K562 (cell line): ENCODE measurements at regions not wholly inside any gene's neighbourhood (a gene's known extent, or its start where the extent isn't known, plus 50 kb on each side); places are given as distances from the start of the nearest gene placed in this dataset.

Source experiments
- ATAC-seq: fragments of 200-7000 bp; cut with Tn5 transposase; 3 replicates; pipeline ENCODE4 v1.9.1; 2020; ENCODE audit warnings: moderate library complexity
- BruUV-seq: library from RNA; stranded (reverse); fragments of 400-500 nt; replicated peaks from 2 replicates; lab custom pipeline; 2021; lab: Mats Ljungman, UMichigan
- CTCF ChIA-PET: fragments of 300-600 bp; formaldehyde crosslinking; extraction: SDS; loops from one replicate; lab custom pipeline; 2021; ENCODE audit warnings: low intra/inter-chr PET ratio; lab: Yijun Ruan, JAX
- POLR2A ChIA-PET: fragments of 300-600, 350-650 bp; sonication (Branson Sonifier 250); formaldehyde crosslinking; extraction: SDS; loops from one replicate; lab custom pipeline; 2021; ENCODE audit warnings: antibody characterized with exemption, inconsistent platforms; lab: Yijun Ruan, JAX
- DNase-seq, 4 experiments: peaks; one replicate each; pipeline versions ENCODE4 v3.0.0 to v3.0.0-alpha.2; 2011 to 2018; ENCODE audit warnings: low spot score in 3 of 4, mixed read lengths in 3 of 4; ENCODE audit errors: extremely low read depth in 1 of 4
- FAIRE-seq: peaks from 2 replicates; lab custom pipeline; 2011; peaks lifted over from hg19 to GRCh38; lab: Jason Lieb, UNC
- H2AFZ ChIP-seq: 2 replicates; pipeline ENCODE4 v1.6.0; 2011; ENCODE audit warnings: low read depth, low read length, control low read depth, inconsistent platforms
- H3K27ac ChIP-seq: fragments of 200-600 bp; 3 replicates; pipeline ENCODE4 v1.8.0; 2011; ENCODE audit warnings: low read depth, mild to moderate bottlenecking, control low read depth, inconsistent platforms, low read length, moderate library complexity, mixed read lengths; ENCODE audit errors: extremely low read depth
- H3K27me3 ChIP-seq, 2 experiments: fragments of 300-600 bp in 1 of 2; 2 replicates in 1 of 2; 3 replicates in 1 of 2; pipeline versions ENCODE4 v1.6.0 to v1.8.0; 2011; ENCODE audit warnings: inconsistent platforms in 2 of 2, low read length in 2 of 2, mild to moderate bottlenecking in 1 of 2, mixed read lengths in 1 of 2, moderate library complexity in 1 of 2; ENCODE audit not compliant: control insufficient read depth in 2 of 2, insufficient read depth in 2 of 2
- H3K36me3 ChIP-seq: fragments of 300-600 bp; 3 replicates; pipeline ENCODE4 v1.8.0; 2011; ENCODE audit warnings: mild to moderate bottlenecking, low read length, inconsistent platforms; ENCODE audit not compliant: control insufficient read depth, insufficient read depth
- H3K4me1 ChIP-seq, 2 experiments: fragments of 200-600 bp in 1 of 2; replicated peaks in 1 of 2; 2 replicates in 1 of 2; 3 replicates in 1 of 2; pipeline versions ENCODE4 v1.5.1 to v1.8.0; 2011; ENCODE audit warnings: inconsistent platforms in 2 of 2, low read length in 2 of 2, mild to moderate bottlenecking in 1 of 2, mixed read lengths in 1 of 2, moderate library complexity in 1 of 2; ENCODE audit not compliant: control insufficient read depth in 2 of 2, insufficient read depth in 2 of 2
- H3K4me2 ChIP-seq: 2 replicates; pipeline ENCODE4 v1.6.1; 2011; ENCODE audit warnings: low read length, control low read depth, inconsistent platforms, mixed read lengths; ENCODE audit not compliant: insufficient read depth
- H3K4me3 ChIP-seq: fragments of 200-600 bp; sonication (generic), shearing (Covaris generic); 2 replicates; pipeline ENCODE4 v1.5.1; 2016; ENCODE audit warnings: control low read depth, inconsistent platforms
- H3K79me2 ChIP-seq: fragments of 200-600 bp; 3 replicates; pipeline ENCODE4 v1.8.0; 2011; ENCODE audit warnings: low read length, inconsistent platforms; ENCODE audit not compliant: control insufficient read depth, insufficient read depth
- H3K9ac ChIP-seq, 2 experiments: 2 replicates each; pipeline versions ENCODE4 v1.6.0 to v1.6.1; 2011; ENCODE audit warnings: low read depth in 2 of 2, low read length in 2 of 2, control low read depth in 1 of 2, inconsistent platforms in 1 of 2, mild to moderate bottlenecking in 1 of 2, mixed read lengths in 1 of 2; ENCODE audit not compliant: insufficient read depth in 1 of 2
- H3K9me1 ChIP-seq: one replicate; pipeline ENCODE4 v1.6.0; 2011; ENCODE audit warnings: inconsistent platforms, mild to moderate bottlenecking, low read length, moderate library complexity; ENCODE audit not compliant: control insufficient read depth, insufficient read depth
- H3K9me3 ChIP-seq: replicated peaks from 2 replicates; pipeline ENCODE4 v1.5.1; 2011; ENCODE audit warnings: low read depth, low read length, inconsistent platforms; ENCODE audit not compliant: control insufficient read depth, insufficient read depth
- H4K20me1 ChIP-seq: replicated peaks from 2 replicates; pipeline ENCODE4 v1.6.1; 2011; ENCODE audit warnings: low read length, inconsistent platforms, mixed read lengths; ENCODE audit not compliant: control insufficient read depth, insufficient read depth
- C11orf30 ChIP-seq: fragments of 450-650 bp; IDR thresholded peaks from 2 replicates; pipeline ENCODE4 v1.6.1; 2016; ENCODE audit warnings: low read depth, mild to moderate bottlenecking
- CXXC5 ChIP-seq: fragments of 250-450 bp; sonication (Bioruptor Pico); IDR thresholded peaks from 2 replicates; pipeline ENCODE4 v1.8.0; 2022; ENCODE audit warnings: inconsistent platforms, mild to moderate bottlenecking, moderate library complexity
- FOXK1 ChIP-seq: sonication (generic); formaldehyde crosslinking; IDR thresholded peaks from 2 replicates; pipeline ENCODE4 v1.8.0; 2022; ENCODE audit warnings: missing genetic modification reagents, mild to moderate bottlenecking, borderline replicate concordance
- KDM5B ChIP-seq: fragments of 200-600 bp; sonication (generic); IDR thresholded peaks from 2 replicates; pipeline ENCODE4 v1.6.1; 2012; ENCODE audit warnings: low read depth, mild to moderate bottlenecking, moderate library complexity, low read length, control low read depth, inconsistent platforms; ENCODE audit not compliant: insufficient replicate concordance
- KLF13 ChIP-seq: fragments of 450-650 bp; IDR thresholded peaks from 2 replicates; pipeline ENCODE4 v1.6.1; 2016; ENCODE audit warnings: missing genetic modification characterization, low read depth, mild to moderate bottlenecking, missing compliant biosample characterization, moderate library complexity, borderline replicate concordance
- MAFG ChIP-seq: fragments of 450-650 bp; conservative IDR thresholded peaks from 2 replicates; pipeline ENCODE4 v1.6.1; 2016; ENCODE audit warnings: missing genetic modification characterization, missing compliant biosample characterization
- SOX6 ChIP-seq: fragments of 450-650 bp; IDR thresholded peaks from 2 replicates; pipeline ENCODE4 v1.6.1; 2014; ENCODE audit warnings: mild to moderate bottlenecking
- ZNF274 ChIP-seq: IDR thresholded peaks from 2 replicates; pipeline ENCODE4 v1.6.1; 2011; ENCODE audit warnings: low read depth, mild to moderate bottlenecking, low read length, moderate library complexity, borderline replicate concordance
- ZNF316 ChIP-seq: fragments of 450-650 bp; IDR thresholded peaks from 2 replicates; pipeline ENCODE4 v1.6.1; 2016
- ZNF717 ChIP-seq: fragments of 250-450 bp; sonication (Bioruptor Pico); IDR thresholded peaks from 2 replicates; pipeline ENCODE4 v1.5.0; 2021
- in situ Hi-C: fragments of 300-500 bp; cut with MboI; formaldehyde crosslinking; loops from 4 replicates; pipeline ENCODE4 v1.15.0; 2018; ENCODE audit warnings: inconsistent platforms, mixed read lengths
- intact Hi-C: fragments of 100-400 bp; cut with micrococcal nuclease; formaldehyde crosslinking; loops from 2 replicates; pipeline ENCODE4 v1.14.2; 2022
- TF ChIP-seq, protein P1 (sequence below): sonication (generic); formaldehyde crosslinking; IDR thresholded peaks from 2 replicates; pipeline ENCODE4 v1.8.1; 2023; ENCODE audit warnings: mild to moderate bottlenecking, missing genetic modification reagents
- TF ChIP-seq, protein P2 (sequence below): sonication (generic); formaldehyde crosslinking; IDR thresholded peaks from 2 replicates; pipeline ENCODE4 v1.8.1; 2022; ENCODE audit warnings: missing genetic modification reagents
- TF ChIP-seq, protein P3 (sequence below): fragments of 450-650 bp; formaldehyde crosslinking; IDR thresholded peaks from 2 replicates; pipeline ENCODE4 v1.4.0; 2022; ENCODE audit warnings: mild to moderate bottlenecking, moderate library complexity

GRCh38 chr5:118353970-118354369, 634.4 kb downstream of the DTWD2 start (continued):
- TF ChIP-seq, protein P1, sequence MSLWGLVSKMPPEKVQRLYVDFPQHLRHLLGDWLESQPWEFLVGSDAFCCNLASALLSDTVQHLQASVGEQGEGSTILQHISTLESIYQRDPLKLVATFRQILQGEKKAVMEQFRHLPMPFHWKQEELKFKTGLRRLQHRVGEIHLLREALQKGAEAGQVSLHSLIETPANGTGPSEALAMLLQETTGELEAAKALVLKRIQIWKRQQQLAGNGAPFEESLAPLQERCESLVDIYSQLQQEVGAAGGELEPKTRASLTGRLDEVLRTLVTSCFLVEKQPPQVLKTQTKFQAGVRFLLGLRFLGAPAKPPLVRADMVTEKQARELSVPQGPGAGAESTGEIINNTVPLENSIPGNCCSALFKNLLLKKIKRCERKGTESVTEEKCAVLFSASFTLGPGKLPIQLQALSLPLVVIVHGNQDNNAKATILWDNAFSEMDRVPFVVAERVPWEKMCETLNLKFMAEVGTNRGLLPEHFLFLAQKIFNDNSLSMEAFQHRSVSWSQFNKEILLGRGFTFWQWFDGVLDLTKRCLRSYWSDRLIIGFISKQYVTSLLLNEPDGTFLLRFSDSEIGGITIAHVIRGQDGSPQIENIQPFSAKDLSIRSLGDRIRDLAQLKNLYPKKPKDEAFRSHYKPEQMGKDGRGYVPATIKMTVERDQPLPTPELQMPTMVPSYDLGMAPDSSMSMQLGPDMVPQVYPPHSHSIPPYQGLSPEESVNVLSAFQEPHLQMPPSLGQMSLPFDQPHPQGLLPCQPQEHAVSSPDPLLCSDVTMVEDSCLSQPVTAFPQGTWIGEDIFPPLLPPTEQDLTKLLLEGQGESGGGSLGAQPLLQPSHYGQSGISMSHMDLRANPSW, result no peak
- no peak for TF ChIP-seq FOXK1 (CRISPR knock-in tag)
- no peak for TF ChIP-seq CXXC5 (CRISPR knock-in tag)
- TF ChIP-seq, protein P2, sequence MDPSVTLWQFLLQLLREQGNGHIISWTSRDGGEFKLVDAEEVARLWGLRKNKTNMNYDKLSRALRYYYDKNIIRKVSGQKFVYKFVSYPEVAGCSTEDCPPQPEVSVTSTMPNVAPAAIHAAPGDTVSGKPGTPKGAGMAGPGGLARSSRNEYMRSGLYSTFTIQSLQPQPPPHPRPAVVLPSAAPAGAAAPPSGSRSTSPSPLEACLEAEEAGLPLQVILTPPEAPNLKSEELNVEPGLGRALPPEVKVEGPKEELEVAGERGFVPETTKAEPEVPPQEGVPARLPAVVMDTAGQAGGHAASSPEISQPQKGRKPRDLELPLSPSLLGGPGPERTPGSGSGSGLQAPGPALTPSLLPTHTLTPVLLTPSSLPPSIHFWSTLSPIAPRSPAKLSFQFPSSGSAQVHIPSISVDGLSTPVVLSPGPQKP, result no peak

- no peaks in the 10 kb centered on the region for H3K9me1 ChIP-seq
- CTCF ChIA-PET, result no interaction called here
- in situ Hi-C loops, result no loop called here
- no peaks in the 10 kb centered on the region for H3K36me3 ChIP-seq
- H3K4me3 ChIP-seq, result no peak overlapping the region
- no peak for ATAC-seq
- no peak overlapping the region for H3K9ac ChIP-seq
- no peak for DNase-seq
- H3K4me1 ChIP-seq, result no peaks in the 10 kb centered on the region
- H3K79me2 ChIP-seq, result no peaks in the 10 kb centered on the region
- no peak overlapping the region for H2AFZ ChIP-seq
- no peak for FAIRE-seq
- intact Hi-C loops, result no loop called here
- TF ChIP-seq C11orf30, result peak; percentile 37; the same call in 1 of the 2 replicates
- TF ChIP-seq MAFG (tag), result peak; percentile 28; the same call in 1 of the 2 replicates
- no peak for TF ChIP-seq KLF13
- TF ChIP-seq, protein P3, sequence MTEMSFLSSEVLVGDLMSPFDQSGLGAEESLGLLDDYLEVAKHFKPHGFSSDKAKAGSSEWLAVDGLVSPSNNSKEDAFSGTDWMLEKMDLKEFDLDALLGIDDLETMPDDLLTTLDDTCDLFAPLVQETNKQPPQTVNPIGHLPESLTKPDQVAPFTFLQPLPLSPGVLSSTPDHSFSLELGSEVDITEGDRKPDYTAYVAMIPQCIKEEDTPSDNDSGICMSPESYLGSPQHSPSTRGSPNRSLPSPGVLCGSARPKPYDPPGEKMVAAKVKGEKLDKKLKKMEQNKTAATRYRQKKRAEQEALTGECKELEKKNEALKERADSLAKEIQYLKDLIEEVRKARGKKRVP (CRISPR knock-in tag), result no peak
- no peak for TF ChIP-seq ZNF717
- TF ChIP-seq ZNF274, result no peak
- TF ChIP-seq KDM5B, result no peak
- no peak for TF ChIP-seq SOX6
- TF ChIP-seq ZNF316, result peak; percentile 74
- TF ChIP-seq, all 486 proteins: peak for 3
- no peak overlapping the region for H3K27ac ChIP-seq
- no TSS peak for BruUV-seq
- no peaks in the 10 kb centered on the region for H3K9me3 ChIP-seq
- POLR2A ChIA-PET, result no interaction called here
- no peaks in the 10 kb centered on the region for H3K27me3 ChIP-seq
- no peak overlapping the region for H3K4me2 ChIP-seq
- H4K20me1 ChIP-seq, result no peaks in the 10 kb centered on the region
Observed at GRCh38 chr5:118336468-118336867, 651.9 kb downstream of the DTWD2 start.
